ENCODE measurements at regions not wholly inside any gene's neighbourhood (a gene's known extent, or its start where the extent isn't known, plus 50 kb on each side); places are given as distances from the start of the nearest gene placed in this dataset.

GRCh38 chr9:2299156-2299842 is 284.2 kb downstream of the SMARCA2 start:
- no peaks in the 10 kb centered on the region for H3K79me2 ChIP-seq (ENCODE audit: insufficient read depth, low read length)
- H4K20me1 ChIP-seq (ENCODE audit: insufficient read depth, low read length, poor library complexity, severe bottlenecking): no peaks in the 10 kb centered on the region
- no peaks in the 10 kb centered on the region for H3K9me3 ChIP-seq (ENCODE audit: insufficient read depth, low read depth, low read length)
- no peak overlapping the region for H3K9ac ChIP-seq (ENCODE audit: low read depth, low read length, poor library complexity, severe bottlenecking)
- no peaks in the 10 kb centered on the region for H3K9me2 ChIP-seq (replicated peaks; ENCODE audit: low read depth, low read length)
- no peak overlapping the region for H2AFZ ChIP-seq (ENCODE audit: low read length)
- TF ChIP-seq EZH2phosphoT487 (IDR thresholded peaks at IDR 0.05; ENCODE audit: borderline replicate concordance): no peak
- TF ChIP-seq, protein P1, sequence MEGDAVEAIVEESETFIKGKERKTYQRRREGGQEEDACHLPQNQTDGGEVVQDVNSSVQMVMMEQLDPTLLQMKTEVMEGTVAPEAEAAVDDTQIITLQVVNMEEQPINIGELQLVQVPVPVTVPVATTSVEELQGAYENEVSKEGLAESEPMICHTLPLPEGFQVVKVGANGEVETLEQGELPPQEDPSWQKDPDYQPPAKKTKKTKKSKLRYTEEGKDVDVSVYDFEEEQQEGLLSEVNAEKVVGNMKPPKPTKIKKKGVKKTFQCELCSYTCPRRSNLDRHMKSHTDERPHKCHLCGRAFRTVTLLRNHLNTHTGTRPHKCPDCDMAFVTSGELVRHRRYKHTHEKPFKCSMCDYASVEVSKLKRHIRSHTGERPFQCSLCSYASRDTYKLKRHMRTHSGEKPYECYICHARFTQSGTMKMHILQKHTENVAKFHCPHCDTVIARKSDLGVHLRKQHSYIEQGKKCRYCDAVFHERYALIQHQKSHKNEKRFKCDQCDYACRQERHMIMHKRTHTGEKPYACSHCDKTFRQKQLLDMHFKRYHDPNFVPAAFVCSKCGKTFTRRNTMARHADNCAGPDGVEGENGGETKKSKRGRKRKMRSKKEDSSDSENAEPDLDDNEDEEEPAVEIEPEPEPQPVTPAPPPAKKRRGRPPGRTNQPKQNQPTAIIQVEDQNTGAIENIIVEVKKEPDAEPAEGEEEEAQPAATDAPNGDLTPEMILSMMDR (conservative IDR thresholded peaks at IDR 0.05; ENCODE audit: low read length): no peak
- no peak overlapping the region for H3K4me3 ChIP-seq (ENCODE audit: low read length, poor library complexity, severe bottlenecking)
- H3K36me3 ChIP-seq (ENCODE audit: insufficient read depth, low read length): no peaks in the 10 kb centered on the region
- H3F3A ChIP-seq (ENCODE audit: low read depth): no peaks in the 10 kb centered on the region
- no peaks in the 10 kb centered on the region for H3K27me3 ChIP-seq (ENCODE audit: insufficient read depth, low read length, poor library complexity, severe bottlenecking)
- H3K4me1 ChIP-seq (ENCODE audit: insufficient read depth, low read length, poor library complexity, severe bottlenecking): no peaks in the 10 kb centered on the region
- no peak overlapping the region for H3K4me2 ChIP-seq (ENCODE audit: low read depth, low read length, poor library complexity, severe bottlenecking)

GRCh38 chr9:2299843-2300205 is 284.7 kb downstream of the SMARCA2 start:
- no peaks in the 10 kb centered on the region for H3K27me3 ChIP-seq (ENCODE audit: insufficient read depth, low read length, poor library complexity, severe bottlenecking)
- TF ChIP-seq, protein P1 (conservative IDR thresholded peaks at IDR 0.05; ENCODE audit: low read length): no peak
- no peak for TF ChIP-seq EZH2phosphoT487 (IDR thresholded peaks at IDR 0.05; ENCODE audit: borderline replicate concordance)
- H3F3A ChIP-seq (ENCODE audit: low read depth): no peaks in the 10 kb centered on the region
- H2AFZ ChIP-seq (ENCODE audit: low read length): no peak overlapping the region
- no peaks in the 10 kb centered on the region for H4K20me1 ChIP-seq (ENCODE audit: insufficient read depth, low read length, poor library complexity, severe bottlenecking)
- H3K36me3 ChIP-seq (ENCODE audit: insufficient read depth, low read length): no peaks in the 10 kb centered on the region
- H3K9me2 ChIP-seq (replicated peaks; ENCODE audit: low read depth, low read length): no peaks in the 10 kb centered on the region
- H3K9me3 ChIP-seq (ENCODE audit: insufficient read depth, low read depth, low read length): no peaks in the 10 kb centered on the region
- no peaks in the 10 kb centered on the region for H3K4me1 ChIP-seq (ENCODE audit: insufficient read depth, low read length, poor library complexity, severe bottlenecking)
- H3K4me3 ChIP-seq (ENCODE audit: low read length, poor library complexity, severe bottlenecking): no peak overlapping the region
- H3K4me2 ChIP-seq (ENCODE audit: low read depth, low read length, poor library complexity, severe bottlenecking): no peak overlapping the region
- no peaks in the 10 kb centered on the region for H3K79me2 ChIP-seq (ENCODE audit: insufficient read depth, low read length)
- H3K9ac ChIP-seq (ENCODE audit: low read depth, low read length, poor library complexity, severe bottlenecking): no peak overlapping the region

DNA sequence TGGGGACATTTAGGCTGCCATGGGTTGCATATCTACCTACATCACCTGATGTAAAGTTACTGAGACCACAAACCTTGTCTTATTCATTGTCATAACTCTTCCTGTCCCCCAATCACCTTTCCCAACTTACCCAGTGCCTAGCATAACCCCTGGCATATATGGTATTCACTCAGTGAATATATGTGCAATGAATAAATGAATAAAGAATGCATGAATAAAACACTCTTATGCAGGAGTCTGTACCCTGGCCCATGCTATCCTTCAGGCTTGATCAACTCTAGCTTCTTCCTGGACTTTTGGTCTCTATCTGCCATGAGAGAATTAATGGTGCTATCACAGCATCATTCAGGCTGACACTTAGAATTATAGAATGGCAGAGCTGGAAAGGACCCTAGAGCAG is 285.2 kb downstream of the SMARCA2 start:
- Histone ChIP-seq H3K4me3 (ENCODE audit: low read length, poor library complexity, severe bottlenecking) (no peak overlapping the region), H3K9me2 (replicated peaks; ENCODE audit: low read depth, low read length) (no peaks in the 10 kb centered on the region), H2AFZ (ENCODE audit: low read length) (no peak overlapping the region), H3K27me3 (ENCODE audit: insufficient read depth, low read length, poor library complexity, severe bottlenecking) (no peaks in the 10 kb centered on the region), H3K79me2 (ENCODE audit: insufficient read depth, low read length) (no peaks in the 10 kb centered on the region), H3K4me2 (ENCODE audit: low read depth, low read length, poor library complexity, severe bottlenecking) (no peak overlapping the region), H3F3A (ENCODE audit: low read depth) (no peaks in the 10 kb centered on the region), H3K9me3 (ENCODE audit: insufficient read depth, low read depth, low read length) (no peaks in the 10 kb centered on the region), H3K9ac (ENCODE audit: low read depth, low read length, poor library complexity, severe bottlenecking) (no peak overlapping the region), H4K20me1 (ENCODE audit: insufficient read depth, low read length, poor library complexity, severe bottlenecking) (no peaks in the 10 kb centered on the region), H3K4me1 (ENCODE audit: insufficient read depth, low read length, poor library complexity, severe bottlenecking) (no peaks in the 10 kb centered on the region), H3K36me3 (ENCODE audit: insufficient read depth, low read length) (no peaks in the 10 kb centered on the region)
- no peak for TF ChIP-seq EZH2phosphoT487 (IDR thresholded peaks at IDR 0.05; ENCODE audit: borderline replicate concordance)
- TF ChIP-seq, protein P1 (conservative IDR thresholded peaks at IDR 0.05; ENCODE audit: low read length): no peak

All from Loucy (cell line).